Astrocyte of the cerebellum (primary cell): ENCODE measurements at regions not wholly inside any gene's neighbourhood (a gene's known extent, or its start where the extent isn't known, plus 50 kb on each side); places are given as distances from the start of the nearest gene placed in this dataset.
A peak's percentile ranks its signal among the peaks of the same experiment; 100 is the strongest.

Source experiments
- DNase-seq: peaks from one replicate; pipeline ENCODE4 v3.0.0-alpha.2; 2011; ENCODE audit warnings: low read depth
- H3K4me3 ChIP-seq: 2 replicates; pipeline ENCODE4 v1.5.1; 2011; ENCODE audit warnings: mild to moderate bottlenecking, low read depth, low read length, moderate library complexity
- CTCF ChIP-seq: IDR thresholded peaks from 2 replicates; pipeline ENCODE4 v1.5.1; 2012; ENCODE audit warnings: low read length, low read depth, moderate library complexity, mild to moderate bottlenecking; ENCODE audit errors: missing control alignments
- in situ Hi-C: cut with HindIII; loops from 2 replicates; pipeline ENCODE4 v1.10.0; 2017; ENCODE audit warnings: low sequenced_read_pairs

GRCh38 chr15:62482785-62483429 is 317.8 kb upstream of the C2CD4B start:
- no peak for DNase-seq
- in situ Hi-C loops: no loop called here
- no peak overlapping the region for H3K4me3 ChIP-seq
- TF ChIP-seq CTCF: peak; percentile 37

- DNase-seq: no peak
- no peak overlapping the region for H3K4me3 ChIP-seq
- no peak for TF ChIP-seq CTCF
- in situ Hi-C loops: no loop called here
These were observed 318.7 kb upstream of the C2CD4B start for GRCh38 chr15:62483814-62484213.

- in situ Hi-C loops: no loop called here
- DNase-seq: no peak
- H3K4me3 ChIP-seq: no peak overlapping the region
- no peak for TF ChIP-seq CTCF
These were observed 320.2 kb upstream of the C2CD4B start for GRCh38 chr15:62485170-62485720.

- H3K4me3 ChIP-seq: no peak overlapping the region
- in situ Hi-C loops: no loop called here
- peak; percentile 57 for DNase-seq
- TF ChIP-seq CTCF: no peak
These were observed 321.0 kb upstream of the C2CD4B start for GRCh38 chr15:62486041-62486440.

DNA sequence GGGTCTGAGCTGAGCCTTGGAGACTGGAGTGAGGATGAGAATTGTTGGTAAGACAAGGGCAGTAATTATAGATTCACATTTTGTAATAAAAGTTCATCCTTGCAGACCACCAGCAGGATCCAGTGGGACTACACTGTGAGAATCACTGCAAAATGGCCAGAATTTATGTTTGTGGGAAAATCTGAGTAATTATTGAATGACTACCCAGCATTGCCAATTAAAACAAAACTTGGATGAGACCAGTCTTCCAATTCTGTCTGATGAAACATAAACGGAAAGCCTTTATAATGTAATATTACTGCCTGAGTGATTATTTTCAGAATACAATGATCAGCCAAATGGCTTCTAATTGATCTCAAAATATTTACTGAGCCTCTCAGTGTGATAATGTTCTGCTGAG is 323.3 kb upstream of the C2CD4B start:
- no peak overlapping the region for H3K4me3 ChIP-seq
- TF ChIP-seq CTCF: no peak
- DNase-seq: no peak
- in situ Hi-C loops: no loop called here

GRCh38 chr15:62491642-62492041 is 326.6 kb upstream of the C2CD4B start:
- DNase-seq: no peak
- in situ Hi-C loops: no loop called here
- TF ChIP-seq CTCF: no peak
- H3K4me3 ChIP-seq: no peak overlapping the region
